H1 (cell line): ENCODE measurements at regions not wholly inside any gene's neighbourhood (a gene's known extent, or its start where the extent isn't known, plus 50 kb on each side); places are given as distances from the start of the nearest gene placed in this dataset.

Source experiments
- CTCF ChIA-PET: fragments of 300-600 bp; sonication (Branson Sonifier 250); formaldehyde crosslinking; loops from one replicate; lab custom pipeline; 2021; ENCODE audit not compliant: partially characterized antibody; lab: Charles Lee
- POLR2A ChIA-PET: fragments of 300-600 bp; sonication (Branson Sonifier 250); formaldehyde crosslinking; loops from one replicate; lab custom pipeline; 2021; ENCODE audit warnings: inconsistent platforms; ENCODE audit not compliant: partially characterized antibody; lab: Charles Lee
- DNase-seq, 2 experiments: peaks; one replicate each; pipeline versions ENCODE4 v3.0.0 to v3.0.0-alpha.2; 2010 to 2022; ENCODE audit warnings: low spot score in 2 of 2, low read depth in 1 of 2, mixed read lengths in 1 of 2
- FAIRE-seq: peaks from 2 replicates; lab custom pipeline; 2011; peaks lifted over from hg19 to GRCh38; lab: Jason Lieb, UNC
- H2AFZ ChIP-seq: 2 replicates; pipeline ENCODE4 v1.8.1; 2012; ENCODE audit warnings: low read length, inconsistent platforms
- H2AK5ac ChIP-seq: 2 replicates; pipeline ENCODE4 v1.6.1; 2013; ENCODE audit warnings: low read depth, low read length
- H2BK120ac ChIP-seq: replicated peaks from 2 replicates; pipeline ENCODE3; 2013; ENCODE audit warnings: low read depth, low read length, inconsistent platforms
- H2BK12ac ChIP-seq: 2 replicates; pipeline ENCODE4 v1.6.1; 2013; ENCODE audit warnings: low read depth, low read length
- H2BK15ac ChIP-seq: 2 replicates; pipeline ENCODE4 v1.6.1; 2013; ENCODE audit warnings: low read length
- H2BK20ac ChIP-seq: 2 replicates; pipeline ENCODE4 v1.6.1; 2013; ENCODE audit warnings: low read length
- H2BK5ac ChIP-seq: 2 replicates; pipeline ENCODE4 v1.6.1; 2013; ENCODE audit warnings: low read depth, low read length
- H3K14ac ChIP-seq: 2 replicates; pipeline ENCODE4 v1.6.1; 2013; ENCODE audit warnings: inconsistent platforms; ENCODE audit not compliant: insufficient read length
- H3K18ac ChIP-seq: 2 replicates; pipeline ENCODE4 v1.6.1; 2013; ENCODE audit warnings: low read length; ENCODE audit errors: extremely low read depth
- H3K23ac ChIP-seq: 2 replicates; pipeline ENCODE4 v1.6.1; 2013; ENCODE audit warnings: inconsistent platforms; ENCODE audit not compliant: insufficient read length
- H3K23me2 ChIP-seq: 2 replicates; pipeline ENCODE4 v1.6.1; 2013; ENCODE audit warnings: low read depth, low read length
- H3K27ac ChIP-seq: 2 replicates; pipeline ENCODE4 v1.6.1; 2011; ENCODE audit warnings: low read depth, low read length, inconsistent platforms
- H3K27me3 ChIP-seq, 4 experiments: replicated peaks in 1 of 4; 1 replicate in 1 of 4; 2 replicates in 3 of 4; pipeline versions ENCODE4 v1.6.1 to v1.8.1; 2011 to 2013; ENCODE audit warnings: low read length in 3 of 4, mild to moderate bottlenecking in 3 of 4, inconsistent platforms in 2 of 4, mixed read lengths in 2 of 4, moderate library complexity in 1 of 4; ENCODE audit not compliant: control insufficient read depth in 3 of 4, insufficient read depth in 3 of 4; ENCODE audit errors: extremely low read depth in 1 of 4
- H3K36me3 ChIP-seq, 4 experiments: 2 replicates each; pipeline versions ENCODE4 v1.6.1 to v1.8.1; 2011 to 2013; ENCODE audit warnings: mild to moderate bottlenecking in 4 of 4, low read length in 3 of 4, moderate library complexity in 2 of 4, control low read depth in 1 of 4, inconsistent platforms in 1 of 4; ENCODE audit not compliant: insufficient read depth in 4 of 4, control insufficient read depth in 2 of 4
- H3K4ac ChIP-seq: replicated peaks from 2 replicates; pipeline ENCODE3; 2013; ENCODE audit warnings: low read length, low read depth, mixed read lengths, inconsistent platforms; ENCODE audit not compliant: insufficient read length
- H3K4me1 ChIP-seq, 4 experiments: replicated peaks in 1 of 4; 1 replicate in 1 of 4; 2 replicates in 3 of 4; pipeline versions ENCODE4 v1.6.1 to v1.8.1; 2011 to 2013; ENCODE audit warnings: low read length in 3 of 4, inconsistent platforms in 2 of 4, mixed read lengths in 1 of 4; ENCODE audit not compliant: insufficient read depth in 4 of 4, control insufficient read depth in 3 of 4
- H3K4me2 ChIP-seq, 2 experiments: 2 replicates each; pipeline versions ENCODE4 v1.6.1 to v1.8.1; 2011 to 2013; ENCODE audit warnings: low read depth in 2 of 2, low read length in 2 of 2, control low read depth in 1 of 2, inconsistent platforms in 1 of 2, mild to moderate bottlenecking in 1 of 2; ENCODE audit not compliant: insufficient read depth in 1 of 2
- H3K4me3 ChIP-seq, 4 experiments: fragments of 200-600, 300-600 bp in 1 of 4; sonication (generic), shearing (Covaris generic), sonication (Bioruptor Twin) in 1 of 4; 2 replicates each; pipeline versions ENCODE4 v1.5.1 to v1.8.1; 2011 to 2016; ENCODE audit warnings: low read length in 4 of 4, low read depth in 3 of 4, control low read depth in 2 of 4, inconsistent platforms in 2 of 4, mild to moderate bottlenecking in 2 of 4, mixed read lengths in 1 of 4, moderate library complexity in 1 of 4; ENCODE audit not compliant: insufficient read depth in 2 of 4; ENCODE audit errors: extremely low read depth in 1 of 4
- H3K56ac ChIP-seq: replicated peaks from 2 replicates; pipeline ENCODE3; 2013; ENCODE audit warnings: low read depth, mild to moderate bottlenecking, mixed read lengths, low read length, inconsistent platforms; ENCODE audit not compliant: insufficient read length
- H3K79me1 ChIP-seq: 2 replicates; pipeline ENCODE4 v1.6.1; 2013; ENCODE audit warnings: low read depth, low read length, control low read depth
- H3K79me2 ChIP-seq, 2 experiments: 2 replicates each; pipeline versions ENCODE4 v1.6.1 to v1.8.1; 2012 to 2013; ENCODE audit warnings: low read length in 2 of 2, mild to moderate bottlenecking in 2 of 2, inconsistent platforms in 1 of 2; ENCODE audit not compliant: insufficient read depth in 2 of 2, control insufficient read depth in 1 of 2
- H3K9ac ChIP-seq, 4 experiments: replicated peaks in 1 of 4; 1 replicate in 1 of 4; 2 replicates in 3 of 4; pipeline versions ENCODE4 v1.6.1 to v1.8.1; 2011 to 2013; ENCODE audit warnings: low read depth in 3 of 4, low read length in 3 of 4, control low read depth in 2 of 4, mild to moderate bottlenecking in 2 of 4, moderate library complexity in 2 of 4, inconsistent platforms in 1 of 4; ENCODE audit errors: extremely low read depth in 1 of 4
- H3K9me3 ChIP-seq, 2 experiments: 2 replicates each; pipeline versions ENCODE4 v1.6.1 to v1.8.1; 2012 to 2013; ENCODE audit warnings: mild to moderate bottlenecking in 2 of 2, moderate library complexity in 2 of 2, control low read depth in 1 of 2, inconsistent platforms in 1 of 2, low read depth in 1 of 2, low read length in 1 of 2, mixed read lengths in 1 of 2; ENCODE audit not compliant: insufficient read depth in 2 of 2
- H4K20me1 ChIP-seq, 2 experiments: replicated peaks in 1 of 2; 2 replicates each; pipeline versions ENCODE3 to v1.8.1; 2011 to 2013; ENCODE audit warnings: inconsistent platforms in 2 of 2, low read length in 2 of 2, mild to moderate bottlenecking in 1 of 2; ENCODE audit not compliant: insufficient read depth in 2 of 2, control insufficient read depth in 1 of 2
- H4K5ac ChIP-seq: 2 replicates; pipeline ENCODE4 v1.6.1; 2013; ENCODE audit warnings: low read length, low read depth, mixed read lengths, inconsistent platforms; ENCODE audit not compliant: insufficient read length
- H4K8ac ChIP-seq: 2 replicates; pipeline ENCODE4 v1.8.0; 2013; ENCODE audit warnings: mild to moderate bottlenecking, moderate library complexity, low read length, inconsistent platforms; ENCODE audit not compliant: insufficient read depth; ENCODE audit errors: extremely low read depth
- H4K91ac ChIP-seq: replicated peaks from 2 replicates; pipeline ENCODE3; 2013; ENCODE audit warnings: low read length, mixed read lengths, inconsistent platforms; ENCODE audit not compliant: insufficient read length
- ATF3 ChIP-seq: IDR thresholded peaks from 2 replicates; pipeline ENCODE4 v1.6.1; 2011; ENCODE audit warnings: low read depth, mild to moderate bottlenecking, low read length; ENCODE audit not compliant: insufficient read depth
- CBX8 ChIP-seq: fragments of 300-800, 300-1000 bp; sonication (generic); IDR thresholded peaks from 2 replicates; pipeline ENCODE4 v1.7.1; 2016; ENCODE audit warnings: low read depth, low read length, borderline replicate concordance
- CEBPB ChIP-seq: IDR thresholded peaks from 2 replicates; pipeline ENCODE4 v1.6.1; 2012; ENCODE audit warnings: low read depth, low read length
- CHD2 ChIP-seq: IDR thresholded peaks from 2 replicates; pipeline ENCODE4 v1.6.1; 2012; ENCODE audit warnings: low read length, improper control_type of control experiment
- CREB1 ChIP-seq: IDR thresholded peaks from 2 replicates; pipeline ENCODE4 v1.6.1; 2012; ENCODE audit warnings: inconsistent platforms
- GABPA ChIP-seq: IDR thresholded peaks from 2 replicates; pipeline ENCODE4 v1.6.1; 2011; ENCODE audit warnings: mild to moderate bottlenecking, low read length, moderate library complexity, borderline replicate concordance; ENCODE audit not compliant: insufficient read depth
- HDAC2 ChIP-seq, 2 experiments: fragments of 300-600 bp in 1 of 2; sonication (generic) in 1 of 2; IDR thresholded peaks; 2 replicates each; pipeline ENCODE4 v1.6.1; 2011 to 2012; ENCODE audit warnings: low read depth in 2 of 2, low read length in 2 of 2, mild to moderate bottlenecking in 2 of 2, moderate library complexity in 2 of 2, borderline replicate concordance in 1 of 2, inconsistent platforms in 1 of 2
- POLR2A ChIP-seq, 2 experiments: IDR thresholded peaks; 1 replicate in 1 of 2; 2 replicates in 1 of 2; pipeline ENCODE4 v1.6.1; 2011; ENCODE audit warnings: low read depth in 2 of 2, low read length in 2 of 2, mild to moderate bottlenecking in 2 of 2; ENCODE audit errors: control extremely low read depth in 1 of 2
- RFX5 ChIP-seq: IDR thresholded peaks from 2 replicates; pipeline ENCODE4 v1.6.1; 2011; ENCODE audit warnings: low read depth, low read length, improper control_type of control experiment, borderline replicate concordance
- SIN3A ChIP-seq, 2 experiments: IDR thresholded peaks in 1 of 2; conservative IDR thresholded peaks in 1 of 2; 2 replicates each; pipeline ENCODE4 v1.6.1; 2011 to 2012; ENCODE audit warnings: low read length in 2 of 2, improper control_type of control experiment in 1 of 2, low read depth in 1 of 2, mild to moderate bottlenecking in 1 of 2
- SIX5 ChIP-seq: IDR thresholded peaks from 2 replicates; pipeline ENCODE4 v1.6.1; 2011; ENCODE audit warnings: mild to moderate bottlenecking, low read depth, low read length
- SP4 ChIP-seq: IDR thresholded peaks from 2 replicates; pipeline ENCODE4 v1.6.1; 2012; ENCODE audit warnings: low read length, inconsistent platforms
- TEAD4 ChIP-seq: IDR thresholded peaks from 2 replicates; pipeline ENCODE4 v1.6.1; 2012; ENCODE audit warnings: low read depth, low read length, inconsistent platforms, mixed read lengths
- USF2 ChIP-seq: IDR thresholded peaks from 2 replicates; pipeline ENCODE4 v1.6.1; 2011; ENCODE audit warnings: low read length, improper control_type of control experiment
- WGBS, 2 experiments: shearing (Covaris generic) in 1 of 2; methylation state at CpG; one replicate each; pipeline versions ENCODE4 v1.1.6 to v1.1.7; 2013 to 2015; ENCODE audit warnings: low lambda C conversion rate in 2 of 2, mixed read lengths in 2 of 2, inconsistent platforms in 1 of 2, low coverage in 1 of 2, missing lambda C conversion rate in 1 of 2; ENCODE audit not compliant: insufficient replicate concordance in 2 of 2, insufficient coverage in 1 of 2, insufficient read length in 1 of 2; ENCODE audit errors: extremely low coverage in 1 of 2, missing lambda C conversion rate in 1 of 2; 5-methylcytosine and 5-hydroxymethylcytosine counted together

GRCh38 chr9:86481466-86481865 is 127.3 kb upstream of the TUT7 start:
- Histone ChIP-seq H3K23ac (no peak overlapping the region), H3K4me2 (no peak overlapping the region), H3K36me3 (no peaks in the 10 kb centered on the region), H4K20me1 (no peaks in the 10 kb centered on the region), H3K27ac (no peak overlapping the region), H3K56ac (no peak overlapping the region), H4K5ac (no peak overlapping the region), H2BK20ac (no peak overlapping the region), H2AFZ (no peak overlapping the region), H3K18ac (no peak overlapping the region), H3K79me2 (no peaks in the 10 kb centered on the region), H2BK120ac (no peak overlapping the region), H2AK5ac (no peak overlapping the region), H3K79me1 (no peaks in the 10 kb centered on the region), H3K27me3 (no peaks in the 10 kb centered on the region; a peak in 1 of 7 replicates), H4K8ac (no peak overlapping the region), H3K23me2 (no peaks in the 10 kb centered on the region), H3K4me1 (no peaks in the 10 kb centered on the region), H2BK12ac (no peak overlapping the region), H2BK15ac (no peak overlapping the region), H3K4me3 (no peak overlapping the region), H3K4ac (no peak overlapping the region), H3K9me3 (peaks cover 0 to 14% of the 10 kb centered on the region in 2 experiments; a peak in 2 of 4 replicates), H3K14ac (no peak overlapping the region), H2BK5ac (no peak overlapping the region), H3K9ac (no peak overlapping the region), H4K91ac (no peak overlapping the region)
- WGBS, 2 experiments: 86% methylated on average over 3 of the region's 3 CpGs; no CpG with 5 or more reads in 1 of the 2 experiments
- FAIRE-seq (no peak), DNase-seq (no peak)
- ChIA-PET CTCF (no interaction called here), POLR2A (no interaction called here)
- TF ChIP-seq ATF3: no peak
- TF ChIP-seq CREB1: no peak
- no peak for TF ChIP-seq HDAC2 (IDR thresholded peaks at IDR 0.05; ENCODE audit: borderline replicate concordance in 1 of 2, low read depth in 2 of 2, low read length in 2 of 2)
- no peak for TF ChIP-seq CHD2
- TF ChIP-seq POLR2A (IDR thresholded peaks at IDR 0.05; ENCODE audit: control extremely low read depth in 1 of 2, low read depth in 2 of 2, low read length in 2 of 2): no peak
- no peak for TF ChIP-seq USF2
- TF ChIP-seq RFX5: no peak
- no peak for TF ChIP-seq TEAD4
- TF ChIP-seq CBX8: no peak
- TF ChIP-seq GABPA: no peak
- TF ChIP-seq SIN3A (conservative IDR thresholded peaks at IDR 0.05 in 1 of 2, IDR thresholded peaks at IDR 0.05 in 1 of 2; ENCODE audit: low read depth in 1 of 2, low read length in 2 of 2): no peak
- TF ChIP-seq SP4: no peak
- TF ChIP-seq CEBPB: no peak
- TF ChIP-seq SIX5: no peak
